SH-SY5Y (cell line): ENCODE measurements at regions not wholly inside any gene's neighbourhood (a gene's known extent, or its start where the extent isn't known, plus 50 kb on each side); places are given as distances from the start of the nearest gene placed in this dataset.

Experiments used
- GATA2 ChIP-seq: IDR thresholded peaks from 2 replicates; pipeline ENCODE4 v1.6.1; 2011; ENCODE audit warnings: mild to moderate bottlenecking, low read depth, low read length
- GATA3 ChIP-seq: IDR thresholded peaks from 2 replicates; pipeline ENCODE4 v1.6.1; 2011; ENCODE audit warnings: low read depth, mild to moderate bottlenecking, low read length, moderate library complexity

DNA sequence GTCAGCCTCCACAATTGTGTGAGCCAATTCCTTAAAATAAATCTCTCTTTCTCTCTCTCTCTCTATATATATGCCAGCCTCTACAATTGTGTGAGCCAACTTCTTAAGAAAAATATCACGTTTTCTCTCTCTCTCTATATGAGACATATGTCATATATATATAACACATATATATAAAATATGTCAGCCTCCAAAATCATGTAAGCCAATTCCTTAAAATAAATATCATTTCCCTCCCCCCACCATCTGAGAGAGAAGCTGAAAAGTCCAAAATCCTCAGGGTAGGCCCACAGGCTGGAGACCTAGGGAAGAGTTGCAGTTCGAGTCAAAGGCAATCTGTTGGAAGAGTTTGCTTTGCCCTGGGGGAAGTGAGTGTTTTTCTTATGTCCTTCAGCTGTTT is 158.1 kb upstream of the RPS23 start:
- TF ChIP-seq GATA2: no peak
- TF ChIP-seq GATA3: no peak
